ENCODE measurements at regions not wholly inside any gene's neighbourhood (a gene's known extent, or its start where the extent isn't known, plus 50 kb on each side); places are given as distances from the start of the nearest gene placed in this dataset.

- BruUV-seq (replicated peaks), result no TSS peak
- intact Hi-C loops (cut with micrococcal nuclease), result no loop called here
- Histone ChIP-seq H3K4me3 (replicated peaks in 1 of 2; ENCODE audit: low read depth in 1 of 2, low read length in 2 of 2) (no peak overlapping the region), H3K27me3 (ENCODE audit: insufficient read depth, low read length) (no peaks in the 10 kb centered on the region), H3K9me3 (ENCODE audit: control insufficient read depth in 1 of 2, insufficient read depth in 1 of 2, low read depth in 1 of 2, low read length in 2 of 2) (no peaks in the 10 kb centered on the region), H3K36me3 (ENCODE audit: control insufficient read depth in 1 of 2, insufficient read depth in 2 of 2, low read length in 2 of 2) (no peaks in the 10 kb centered on the region), H4K20me1 (ENCODE audit: insufficient read depth) (no peaks in the 10 kb centered on the region), H3K79me2 (ENCODE audit: insufficient read depth, low read length) (no peaks in the 10 kb centered on the region), H3K9me2 (ENCODE audit: insufficient read depth) (no peaks in the 10 kb centered on the region), H3K4me2 (ENCODE audit: low read length) (no peak overlapping the region), H3K27ac (ENCODE audit: low read depth, low read length) (no peak overlapping the region), H3K4me1 (ENCODE audit: control insufficient read depth in 1 of 2, insufficient read depth in 2 of 2, low read length in 2 of 2) (peaks cover 0 to 24% of the 10 kb centered on the region in 2 experiments; a peak in 3 of 4 replicates), H2AFZ (ENCODE audit: low read depth, low read length, poor library complexity, severe bottlenecking) (no peak overlapping the region), H3K9ac (ENCODE audit: low read length) (no peak overlapping the region)
- ATAC-seq (no peak), DNase-seq (ENCODE audit: low read depth, low spot score) (no peak)
- ChIA-PET POLR2A (no interaction called here), CTCF (no interaction called here), RAD21 (ENCODE audit: low non-redundant PET in 1 of 2, low total read pairs in 2 of 2, uncharacterized antibody in 2 of 2, unreplicated experiment in 2 of 2) (no interaction called here)
- TF ChIP-seq ELF1 (IDR thresholded peaks at IDR 0.05; ENCODE audit: borderline replicate concordance, low read depth) (no peak), JUND (IDR thresholded peaks at IDR 0.05) (no peak), REST (IDR thresholded peaks at IDR 0.05; ENCODE audit: low read depth) (no peak), EZH2 (IDR thresholded peaks at IDR 0.05) (no peak), CEBPB (IDR thresholded peaks at IDR 0.05; ENCODE audit: low read depth) (peak; percentile 45)
Measured at GRCh38 chr12:93318720-93319522, 58.8 kb upstream of the NUDT4 start.
